ENCODE measurements at regions not wholly inside any gene's neighbourhood (a gene's known extent, or its start where the extent isn't known, plus 50 kb on each side); places are given as distances from the start of the nearest gene placed in this dataset.
"Not testable (repeated sequence)": the region's sequence is repeated elsewhere in the genome, so short reads cannot be mapped to it uniquely, and the experiment has no call there.

- no peak for TF ChIP-seq CTCF (IDR thresholded peaks at IDR 0.05; ENCODE audit: low read depth, low read length)
- no peaks in the 10 kb centered on the region for H3K9me3 ChIP-seq (ENCODE audit: low read depth)
- no peak for DNase-seq (ENCODE audit: low read depth in 1 of 2, low spot score in 1 of 2)
Measured at GRCh38 chr22:35484651-35485556, 55.7 kb upstream of the RASD2 start.

GRCh38 chr22:35486116-35486631 is 54.5 kb upstream of the RASD2 start:
- Histone ChIP-seq H3K27me3 (no peaks in the 10 kb centered on the region), H3K4me3 (no peak overlapping the region), H3K9me3 (ENCODE audit: low read depth) (no peaks in the 10 kb centered on the region), H3K36me3 (no peaks in the 10 kb centered on the region), H3K4me1 (ENCODE audit: low read depth) (no peaks in the 10 kb centered on the region), H3K27ac (no peak overlapping the region)
- no peak for TF ChIP-seq CTCF (IDR thresholded peaks at IDR 0.05; ENCODE audit: low read depth, low read length)
- no peak for DNase-seq (ENCODE audit: low read depth in 1 of 2, low spot score in 1 of 2)

More at GRCh38 chr22:35484651-35485556, 55.7 kb upstream of the RASD2 start:
- Histone ChIP-seq H3K27ac (no peak overlapping the region), H3K36me3 (no peaks in the 10 kb centered on the region), H3K4me3 (no peak overlapping the region), H3K27me3 (no peaks in the 10 kb centered on the region), H3K4me1 (ENCODE audit: low read depth) (no peaks in the 10 kb centered on the region)

GRCh38 chr22:35487623-35488022 is 53.0 kb upstream of the RASD2 start:
- not testable (repeated sequence) for H3K9me3 ChIP-seq (ENCODE audit: low read depth); H3K36me3 ChIP-seq; H3K27ac ChIP-seq; H3K27me3 ChIP-seq; DNase-seq (ENCODE audit: low read depth in 1 of 2, low spot score in 1 of 2); H3K4me3 ChIP-seq; H3K4me1 ChIP-seq (ENCODE audit: low read depth)

GRCh38 chr22:35488513-35488912 is 52.1 kb upstream of the RASD2 start:
- Histone ChIP-seq H3K4me1 (ENCODE audit: low read depth) (no peaks in the 10 kb centered on the region), H3K36me3 (no peaks in the 10 kb centered on the region), H3K27me3 (no peaks in the 10 kb centered on the region), H3K9me3 (ENCODE audit: low read depth) (no peaks in the 10 kb centered on the region), H3K27ac (no peak overlapping the region), H3K4me3 (no peak overlapping the region)
- no peak for TF ChIP-seq CTCF (IDR thresholded peaks at IDR 0.05; ENCODE audit: low read depth, low read length)
- no peak for DNase-seq (ENCODE audit: low read depth in 1 of 2, low spot score in 1 of 2)

- Histone ChIP-seq H3K27ac (no peak overlapping the region), H3K4me3 (no peak overlapping the region), H3K9me3 (ENCODE audit: low read depth) (no peaks in the 10 kb centered on the region), H3K27me3 (peaks cover under 1% of the 10 kb centered on the region), H3K4me1 (ENCODE audit: low read depth) (no peaks in the 10 kb centered on the region), H3K36me3 (no peaks in the 10 kb centered on the region)
- DNase-seq (ENCODE audit: low read depth in 1 of 2, low spot score in 1 of 2): no peak
- TF ChIP-seq CTCF (IDR thresholded peaks at IDR 0.05; ENCODE audit: low read depth, low read length): no peak
Measured at GRCh38 chr22:35489239-35489638, 51.4 kb upstream of the RASD2 start.

Data from cardiac muscle cell (in vitro differentiated cells and primary cell).